ENCODE measurements at regions not wholly inside any gene's neighbourhood (a gene's known extent, or its start where the extent isn't known, plus 50 kb on each side); places are given as distances from the start of the nearest gene placed in this dataset.

- H3K27me3 ChIP-seq: no peaks in the 10 kb centered on the region
- intact Hi-C loops (cut with DNase I): no loop called here
- no peak overlapping the region for H3K4me3 ChIP-seq
- no peak overlapping the region for H3K27ac ChIP-seq
- TF ChIP-seq POLR2AphosphoS5 (IDR thresholded peaks at IDR 0.05) (no peak), POLR2A (IDR thresholded peaks at IDR 0.05) (no peak), EP300 (IDR thresholded peaks at IDR 0.05) (no peak), CTCF (IDR thresholded peaks at IDR 0.05) (no peak)
- H3K4me1 ChIP-seq: no peaks in the 10 kb centered on the region
- H3K9me3 ChIP-seq: no peaks in the 10 kb centered on the region
- DNase-seq: no peak
- 71 to 75% methylated on average over 4 of the region's 4 CpGs for WGBS, 2 donors
- no peaks in the 10 kb centered on the region for H3K36me3 ChIP-seq
Observed at GRCh38 chr14:58978343-58978742, 210.1 kb upstream of the DAAM1 start.

- Histone ChIP-seq H3K4me1 (no peaks in the 10 kb centered on the region), H3K4me3 (no peak overlapping the region), H3K27me3 (no peaks in the 10 kb centered on the region), H3K36me3 (no peaks in the 10 kb centered on the region), H3K27ac (no peak overlapping the region), H3K9me3 (no peaks in the 10 kb centered on the region)
- 88 to 93% methylated on average over 6 of the region's 6 CpGs for WGBS, 2 donors
- TF ChIP-seq CTCF (IDR thresholded peaks at IDR 0.05) (no peak), EP300 (IDR thresholded peaks at IDR 0.05) (no peak), POLR2A (IDR thresholded peaks at IDR 0.05) (no peak), POLR2AphosphoS5 (IDR thresholded peaks at IDR 0.05) (no peak)
- no peak for DNase-seq
- intact Hi-C loops (cut with DNase I): no loop called here
Observed at GRCh38 chr14:58979325-58979724, 209.1 kb upstream of the DAAM1 start.

- no peak for DNase-seq
- no peaks in the 10 kb centered on the region for H3K27me3 ChIP-seq
- no peaks in the 10 kb centered on the region for H3K9me3 ChIP-seq
- WGBS, 2 donors: 94 to 99% methylated on average over 1 of the region's 1 CpG
- H3K27ac ChIP-seq: no peak overlapping the region
- no peaks in the 10 kb centered on the region for H3K4me1 ChIP-seq
- H3K36me3 ChIP-seq: no peaks in the 10 kb centered on the region
- no peak overlapping the region for H3K4me3 ChIP-seq
- intact Hi-C loops (cut with DNase I): no loop called here
- TF ChIP-seq EP300 (IDR thresholded peaks at IDR 0.05): no peak
- TF ChIP-seq POLR2A (IDR thresholded peaks at IDR 0.05): no peak
- no peak for TF ChIP-seq POLR2AphosphoS5 (IDR thresholded peaks at IDR 0.05)
- no peak for TF ChIP-seq CTCF (IDR thresholded peaks at IDR 0.05)
Observed at GRCh38 chr14:58981840-58982239, 206.6 kb upstream of the DAAM1 start.

- H3K4me1 ChIP-seq: no peaks in the 10 kb centered on the region
- DNase-seq: no peak
- 92 to 94% methylated on average over 4 of the region's 4 CpGs for WGBS, 2 donors
- H3K9me3 ChIP-seq: no peaks in the 10 kb centered on the region
- intact Hi-C loops (cut with DNase I): no loop called here
- H3K36me3 ChIP-seq: no peaks in the 10 kb centered on the region
- H3K27me3 ChIP-seq: no peaks in the 10 kb centered on the region
- TF ChIP-seq POLR2A (IDR thresholded peaks at IDR 0.05) (no peak), POLR2AphosphoS5 (IDR thresholded peaks at IDR 0.05) (no peak)
- no peak overlapping the region for H3K4me3 ChIP-seq
- H3K27ac ChIP-seq: no peak overlapping the region
Observed at GRCh38 chr14:58985786-58986185, 202.7 kb upstream of the DAAM1 start.

- Histone ChIP-seq H3K36me3 (no peaks in the 10 kb centered on the region), H3K4me3 (no peak overlapping the region), H3K9me3 (no peaks in the 10 kb centered on the region), H3K27ac (no peak overlapping the region), H3K27me3 (no peaks in the 10 kb centered on the region), H3K4me1 (no peaks in the 10 kb centered on the region)
- intact Hi-C loops (cut with DNase I): no loop called here
- no peak for DNase-seq
- TF ChIP-seq EP300 (IDR thresholded peaks at IDR 0.05) (no peak), POLR2A (IDR thresholded peaks at IDR 0.05) (no peak), CTCF (IDR thresholded peaks at IDR 0.05) (no peak), POLR2AphosphoS5 (IDR thresholded peaks at IDR 0.05) (no peak)
- WGBS, 2 donors: 90 to 94% methylated on average over 3 of the region's 3 CpGs
Observed at GRCh38 chr14:58987591-58987990, 200.9 kb upstream of the DAAM1 start.
